Activated CD4-positive, alpha-beta T cell treated with anti-CD3 and anti-CD28 coated beads, Interleukin-10, Interleukin-2, amounts not matched to agents 100 ng/mL and 50 ng/mL, durations not matched to agents 16 hours and 8 hours (primary cell): ENCODE measurements at regions not wholly inside any gene's neighbourhood (a gene's known extent, or its start where the extent isn't known, plus 50 kb on each side); places are given as distances from the start of the nearest gene placed in this dataset.
"Not testable (repeated sequence)": the region's sequence is repeated elsewhere in the genome, so short reads cannot be mapped to it uniquely, and the experiment has no call there.

Source experiments
- DNase-seq: peaks from one replicate; pipeline ENCODE4 v3.0.0-alpha.2; 2020

- DNase-seq: no peak
Measured at GRCh38 chr14:46432516-46432915, 219.1 kb downstream of the RPL10L start.

DNA sequence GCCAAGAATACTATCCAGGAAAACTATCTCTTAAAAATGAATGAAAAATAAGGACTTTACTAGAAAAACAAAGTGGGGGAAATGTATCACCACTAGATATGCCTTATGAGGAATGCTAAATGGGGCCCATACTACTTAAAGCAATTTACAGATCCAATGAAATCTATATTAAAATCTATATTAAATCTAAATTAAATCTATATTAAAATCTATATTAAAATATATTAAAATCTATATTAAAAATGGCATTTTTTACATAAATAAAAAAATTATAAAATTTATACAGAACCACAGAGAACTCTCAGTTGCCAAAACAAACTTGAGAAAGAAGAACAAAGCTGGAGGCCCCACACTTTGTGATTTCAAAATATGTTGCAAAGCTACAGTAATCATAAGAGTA, 234.5 kb downstream of the RPL10L start:
- DNase-seq: no peak

- no peak for DNase-seq
Measured at GRCh38 chr14:46404865-46405811, 246.4 kb downstream of the RPL10L start.

DNA sequence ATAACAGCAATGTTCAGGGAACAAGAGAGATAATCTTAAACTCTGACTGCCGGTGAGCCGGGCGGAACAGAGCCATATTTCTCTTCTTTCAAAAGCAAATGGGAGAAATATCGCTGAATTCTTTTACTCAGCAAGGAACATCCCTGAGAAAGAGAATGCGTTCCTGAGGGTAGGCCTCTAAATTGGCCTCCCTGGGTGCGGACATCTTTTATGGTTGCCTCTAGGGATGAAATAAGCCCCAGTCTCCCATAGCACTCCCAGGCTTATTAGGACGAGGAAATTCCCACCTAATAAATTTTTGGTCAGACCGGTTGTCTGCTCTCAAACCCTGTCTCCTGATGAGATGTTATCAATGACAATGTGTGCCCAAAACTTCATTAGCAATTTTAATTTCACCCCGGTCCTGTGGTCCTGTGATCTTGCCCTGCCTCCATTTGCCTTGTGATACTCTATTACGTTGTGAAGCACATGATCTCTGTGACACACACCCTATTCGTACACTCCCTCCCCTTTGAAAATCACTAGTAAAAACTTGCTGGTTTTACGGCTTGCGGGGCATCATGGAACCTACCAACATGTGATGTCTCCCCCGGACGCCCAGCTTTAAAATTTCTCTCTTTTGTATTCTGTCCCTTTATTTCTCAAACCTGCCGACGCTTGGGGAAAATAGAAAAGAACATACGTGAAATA, 249.4 kb downstream of the RPL10L start:
- DNase-seq: not testable (repeated sequence)

DNA sequence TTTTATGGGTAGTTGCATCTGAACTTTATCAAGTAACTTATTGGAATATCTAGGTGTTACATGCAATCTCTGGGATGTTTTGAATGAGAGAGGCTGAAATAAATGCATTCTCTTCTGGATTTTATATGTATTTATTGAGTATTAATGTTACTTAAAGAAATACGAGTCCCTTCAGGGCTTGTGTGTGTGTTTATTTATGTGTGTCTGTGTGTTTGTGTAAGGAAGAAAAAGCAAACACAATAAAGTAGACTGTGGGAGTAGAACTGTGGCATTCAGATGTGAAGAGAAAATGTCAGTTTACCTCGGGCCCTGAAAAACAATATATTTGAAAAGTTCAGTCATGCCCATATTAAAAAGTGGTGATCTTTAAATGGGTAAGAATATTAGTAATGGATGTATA, 250.5 kb downstream of the RPL10L start:
- DNase-seq: no peak

DNA sequence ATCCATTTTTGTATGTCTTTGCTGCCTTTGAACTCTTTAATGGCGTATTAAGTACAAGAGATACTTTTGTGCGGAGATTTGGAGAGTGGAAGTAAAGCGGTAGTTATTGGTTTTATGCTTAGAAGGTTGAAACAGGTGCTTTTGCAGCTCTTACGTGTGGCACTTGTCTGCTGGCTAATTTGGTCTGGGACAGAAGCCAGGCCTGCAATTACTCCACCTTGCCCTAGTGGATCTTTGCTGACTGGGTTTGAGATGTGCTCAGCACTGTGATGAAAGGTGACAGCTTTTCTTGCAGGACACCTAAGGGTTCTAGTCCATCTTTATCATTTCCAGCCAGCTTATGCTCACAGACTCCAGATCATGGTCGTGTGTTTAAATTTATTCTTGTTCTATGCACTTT, 252.5 kb downstream of the RPL10L start:
- no peak for DNase-seq

DNA sequence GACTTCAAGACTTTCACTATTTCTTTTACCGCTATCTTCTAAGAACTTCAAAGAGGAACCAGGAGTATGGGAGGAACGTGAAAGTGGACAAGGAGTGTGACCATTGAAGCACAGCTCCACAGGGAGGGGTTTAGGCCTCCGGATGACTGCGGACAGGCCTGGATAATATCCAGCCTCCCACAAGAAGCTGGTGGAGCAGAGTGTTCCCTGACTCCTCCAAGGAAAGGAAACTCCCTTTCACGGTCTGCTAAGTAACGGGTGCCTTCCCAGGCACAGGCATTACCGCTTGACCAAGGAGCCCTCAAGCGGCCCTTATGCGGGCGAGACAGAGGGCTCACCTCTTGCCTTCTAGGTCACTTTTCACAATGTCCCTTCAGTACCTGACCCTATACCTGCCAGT, 267.0 kb downstream of the RPL10L start:
- no peak for DNase-seq

DNA sequence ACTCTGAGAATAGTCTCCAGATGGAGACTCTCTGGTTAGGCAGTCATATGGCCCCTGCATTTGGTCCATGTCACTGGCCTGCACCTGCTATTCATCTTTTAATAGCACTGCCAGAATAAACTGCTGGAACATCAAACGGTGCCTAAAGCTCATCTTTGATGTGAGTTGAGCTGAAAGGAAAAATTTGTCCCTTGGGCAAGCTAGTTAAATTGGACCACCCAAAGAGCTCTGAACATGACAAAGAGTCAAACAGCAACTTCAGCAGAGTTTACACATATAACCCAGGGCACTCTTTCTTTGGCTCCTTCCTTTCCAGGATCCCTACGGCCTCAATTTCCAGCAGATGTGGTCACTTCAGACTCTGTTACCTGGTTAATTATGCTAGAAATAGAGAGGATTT, 269.9 kb downstream of the RPL10L start:
- no peak for DNase-seq

DNA sequence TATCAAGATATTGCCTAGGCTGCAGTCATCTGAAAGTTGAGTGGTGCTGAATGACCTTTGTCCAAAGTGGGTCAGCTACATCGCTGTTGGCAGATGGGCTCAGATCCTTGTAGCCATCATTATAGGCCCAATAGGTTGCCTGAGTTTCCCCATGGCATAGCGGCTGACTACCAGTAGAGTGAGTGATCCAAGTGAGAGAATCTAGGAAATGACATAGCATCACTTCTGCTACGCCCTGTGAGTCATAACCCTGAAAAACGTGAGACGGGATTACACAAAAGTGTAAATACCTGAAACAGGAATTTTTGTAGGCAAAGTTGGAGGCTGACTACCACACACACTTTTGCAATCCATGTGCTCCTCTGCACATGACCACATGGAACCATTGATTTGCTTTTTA, 273.3 kb downstream of the RPL10L start:
- no peak for DNase-seq

DNA sequence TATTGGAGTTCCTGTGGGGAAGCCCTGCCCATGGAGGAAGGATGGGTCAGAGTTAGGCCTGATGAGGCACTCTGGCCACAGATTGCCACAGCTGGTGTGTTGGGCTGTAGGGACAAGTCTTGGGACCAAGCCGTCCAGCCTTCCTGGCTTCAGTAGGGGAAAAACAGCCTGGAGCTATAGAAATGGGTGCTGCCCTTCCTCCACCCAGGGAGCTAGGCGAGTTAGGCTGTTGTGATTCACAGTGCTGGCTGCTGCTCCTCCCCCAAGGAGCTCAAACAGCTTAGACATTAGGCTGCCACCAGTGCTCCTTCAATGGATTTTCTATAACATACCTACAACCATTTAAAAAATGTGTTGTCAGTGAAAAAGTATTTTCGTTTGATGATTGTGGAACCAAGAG, 274.3 kb downstream of the RPL10L start:
- no peak for DNase-seq

- DNase-seq: no peak
Measured at GRCh38 chr14:46369391-46369790, 282.2 kb downstream of the RPL10L start.

- no peak for DNase-seq
Measured at GRCh38 chr14:46368275-46368674, 283.3 kb downstream of the RPL10L start.

- no peak for DNase-seq
Measured at GRCh38 chr14:46352844-46353243, 298.7 kb downstream of the RPL10L start.

DNA sequence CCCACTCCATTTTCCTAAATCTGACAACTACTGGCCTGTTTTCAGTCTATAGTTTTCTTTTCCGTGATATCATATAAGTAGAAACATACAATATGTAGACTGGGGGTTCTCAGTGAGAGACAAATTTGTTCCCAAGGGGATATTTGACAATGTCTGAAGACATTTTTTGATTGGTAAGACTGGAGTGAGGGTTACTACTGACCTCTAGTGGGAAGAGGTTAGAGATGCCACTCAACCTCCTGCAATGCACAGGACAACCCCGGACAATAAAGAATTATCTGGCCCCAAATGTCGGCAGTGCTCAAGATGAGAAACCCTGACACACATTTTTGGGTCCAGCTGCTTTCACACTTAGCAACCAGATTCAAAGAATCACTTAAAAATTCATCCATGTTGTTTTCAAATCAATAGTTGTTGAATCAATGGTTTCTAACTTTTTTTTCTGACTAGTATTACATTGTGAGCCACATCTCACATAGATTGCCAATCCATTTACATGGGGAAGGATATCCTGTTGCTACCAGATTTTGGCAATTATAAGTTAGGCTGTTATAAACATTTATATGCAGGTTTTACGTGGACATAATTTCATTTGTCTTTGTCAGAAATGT, 307.1 kb downstream of the RPL10L start:
- peak; percentile 15 for DNase-seq

- no peak for DNase-seq
Measured at GRCh38 chr14:46325777-46326176, 325.8 kb downstream of the RPL10L start.

- DNase-seq: no peak
Measured at GRCh38 chr14:46325157-46325556, 326.4 kb downstream of the RPL10L start.

DNA sequence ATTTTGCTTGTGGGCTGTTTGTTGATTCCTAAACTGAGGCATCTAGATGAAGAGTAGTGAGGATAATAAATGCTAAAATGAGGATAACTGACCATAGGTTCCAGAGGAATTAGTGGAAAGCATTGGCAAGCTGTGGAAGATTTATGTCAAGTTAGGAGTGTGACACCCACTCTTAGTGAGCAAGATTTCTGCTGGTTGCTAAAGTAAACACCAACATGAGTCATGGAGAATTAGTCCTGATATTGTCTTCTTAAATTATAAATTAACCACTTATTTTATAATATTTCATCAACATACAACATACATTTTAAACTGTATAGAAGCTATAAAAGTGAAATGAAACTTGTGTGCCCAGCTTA, 328.2 kb downstream of the RPL10L start:
- no peak for DNase-seq

- DNase-seq: no peak
Measured at GRCh38 chr14:46322730-46323403, 328.7 kb downstream of the RPL10L start.

DNA sequence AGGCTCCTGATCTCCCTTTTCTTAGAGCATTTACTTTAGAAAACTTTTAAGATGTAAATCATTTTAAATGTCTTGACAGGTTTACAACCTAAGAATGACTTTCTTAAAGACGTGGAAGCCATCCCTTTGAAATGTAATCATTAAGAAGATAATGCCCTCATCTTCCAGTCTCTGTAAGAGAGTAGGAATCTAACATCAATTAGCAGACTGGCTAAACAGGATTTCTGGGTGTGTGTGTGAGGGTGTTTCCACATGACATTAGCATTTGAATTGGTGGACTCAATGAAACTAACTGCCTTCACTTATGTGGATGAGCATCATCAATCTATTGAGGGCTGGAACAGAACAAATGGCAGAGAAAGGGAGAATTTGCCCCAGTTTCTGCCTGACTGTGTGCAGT, 329.5 kb downstream of the RPL10L start:
- no peak for DNase-seq

DNA sequence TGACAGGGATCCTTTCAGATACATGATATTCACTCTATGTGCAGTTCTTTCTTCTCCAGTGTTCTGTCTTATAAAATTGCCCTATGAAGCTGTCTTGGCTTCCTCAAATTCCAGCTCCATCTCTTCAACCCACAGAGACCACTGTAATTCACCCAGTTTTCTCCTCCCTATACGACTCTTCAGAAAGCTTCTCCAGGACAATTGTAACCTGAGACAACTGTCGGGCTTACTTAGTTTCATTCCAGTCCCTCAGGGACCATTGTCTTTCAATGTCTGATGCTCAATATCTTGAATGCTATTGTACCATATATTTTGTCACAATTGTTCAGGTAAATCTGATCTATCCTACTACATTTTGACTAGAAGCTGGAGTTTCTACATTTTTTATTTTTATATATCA, 345.3 kb downstream of the RPL10L start:
- no peak for DNase-seq

GRCh38 chr14:46300765-46301164, 350.8 kb downstream of the RPL10L start:
- no peak for DNase-seq

DNA sequence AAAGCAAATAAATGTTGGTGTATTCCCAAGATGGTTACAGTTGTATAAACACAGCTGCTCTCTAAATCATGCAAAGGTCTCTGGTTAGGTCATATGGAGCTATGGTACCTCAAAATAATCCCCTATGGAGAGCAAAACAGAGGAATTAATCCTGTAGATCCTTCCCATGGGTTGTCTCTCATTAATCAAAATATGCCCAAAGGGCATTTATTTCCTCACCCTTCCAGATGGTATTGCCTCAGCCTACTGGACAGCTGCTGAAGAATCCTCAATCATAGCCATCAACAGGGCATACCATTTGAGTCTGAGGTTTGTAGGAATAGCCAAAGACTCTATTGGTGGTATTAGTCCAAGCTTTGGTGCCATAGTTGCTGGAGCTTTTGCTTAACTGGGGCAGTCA, 360.9 kb downstream of the RPL10L start:
- no peak for DNase-seq

DNA sequence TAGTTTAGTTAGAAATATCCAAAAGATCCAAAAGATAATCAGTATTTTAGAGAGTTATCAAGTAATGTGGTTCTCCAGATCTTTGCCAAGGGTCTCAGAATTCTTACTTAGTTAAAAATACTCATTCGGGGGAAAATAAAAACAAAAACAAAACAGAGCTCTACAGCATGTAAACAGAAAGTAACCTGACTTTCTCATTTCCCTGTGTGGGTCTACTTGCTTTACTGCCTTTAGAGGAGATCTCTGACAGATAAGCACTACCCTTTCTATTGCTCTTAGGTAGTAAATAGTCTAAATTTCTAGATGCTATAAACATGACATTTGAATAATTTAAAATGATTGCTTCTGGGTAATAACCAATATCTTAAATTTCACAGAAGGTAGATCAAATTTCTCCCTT, 371.8 kb downstream of the RPL10L start:
- DNase-seq: no peak
